ENCODE measurements at regions not wholly inside any gene's neighbourhood (a gene's known extent, or its start where the extent isn't known, plus 50 kb on each side); places are given as distances from the start of the nearest gene placed in this dataset.

DNA sequence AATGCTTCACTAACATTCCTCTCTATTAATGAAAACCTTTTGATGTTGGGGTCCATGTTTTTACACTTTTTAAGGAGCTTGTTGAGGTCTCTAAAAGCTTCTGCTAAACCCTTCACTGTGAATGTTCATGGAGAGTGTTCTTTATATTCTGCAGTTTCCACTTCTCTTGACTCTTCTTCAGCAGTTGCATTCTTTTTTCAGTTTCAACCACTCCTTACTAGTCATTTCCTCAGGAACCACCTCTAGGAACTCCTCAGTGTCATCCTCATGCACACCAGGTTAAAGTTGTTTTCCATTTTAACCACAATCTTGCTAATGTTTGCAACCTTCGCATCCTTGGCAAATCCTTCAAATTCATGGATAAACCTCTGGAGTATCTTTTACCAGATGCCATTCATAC lies 821.6 kb downstream of the ANKRD7 start:
- Histone ChIP-seq H4K20me1 (ENCODE audit: control insufficient read depth, insufficient read depth) (no peaks in the 10 kb centered on the region), H3K27me3 (replicated peaks in 1 of 2; ENCODE audit: control insufficient read depth in 2 of 2, insufficient read depth in 2 of 2, low read length in 1 of 2) (no peaks in the 10 kb centered on the region), H3K9me3 (replicated peaks; ENCODE audit: control insufficient read depth, insufficient read depth, low read length) (no peaks in the 10 kb centered on the region), H3K36me3 (ENCODE audit: control insufficient read depth in 2 of 2, insufficient read depth in 2 of 2, low read length in 1 of 2) (no peaks in the 10 kb centered on the region), H3K4me1 (ENCODE audit: control insufficient read depth, insufficient read depth, low read length) (no peaks in the 10 kb centered on the region), H3K4me2 (ENCODE audit: control insufficient read depth, insufficient read depth) (no peak overlapping the region), H3K9ac (ENCODE audit: control insufficient read depth, insufficient read depth, low read length) (no peak overlapping the region), H2AFZ (ENCODE audit: control insufficient read depth, low read depth, low read length) (no peak overlapping the region), H3K4me3 (no peak overlapping the region), H3K27ac (ENCODE audit: control insufficient read depth, insufficient read depth) (no peak overlapping the region), H3K79me2 (ENCODE audit: control insufficient read depth, insufficient read depth, low read length) (no peaks in the 10 kb centered on the region)
- intact Hi-C loops (cut with micrococcal nuclease; ENCODE audit: unreplicated experiment) (no loop called here), in situ Hi-C loops (cut with MboI) (no loop called here)
- 55% methylated on average over 1 of the region's 1 CpG for WGBS (ENCODE audit: insufficient coverage, insufficient replicate concordance, low lambda C conversion rate, missing lambda C conversion rate)
- no TSS peak for BruUV-seq (replicated peaks)
- ATAC-seq (no peak), DNase-seq (ENCODE audit: low read depth, low spot score) (no peak), FAIRE-seq (no peak)
- CTCF ChIA-PET = no interaction called here
- SMC1A ChIA-PET (ENCODE audit: uncharacterized antibody, unreplicated experiment) = no interaction called here
- RAD21 ChIA-PET (ENCODE audit: unreplicated experiment) = no interaction called here
- POLR2A ChIA-PET = no interaction called here
- TF ChIP-seq CBFB (IDR thresholded peaks at IDR 0.05; ENCODE audit: low read depth) (no peak), ZNF622 (IDR thresholded peaks at IDR 0.05) (no peak), MXI1 (IDR thresholded peaks at IDR 0.05; ENCODE audit: low read depth, low read length) (no peak), HDAC6 (IDR thresholded peaks at IDR 0.05; ENCODE audit: unreplicated experiment) (no peak), SPI1 (IDR thresholded peaks at IDR 0.05; ENCODE audit: borderline replicate concordance, insufficient read depth, low read depth, low read length) (no peak), ZBTB40 (IDR thresholded peaks at IDR 0.05; ENCODE audit: borderline replicate concordance) (no peak), RCOR1 (conservative IDR thresholded peaks at IDR 0.05; ENCODE audit: low read depth, low read length) (no peak), ZNF274 (IDR thresholded peaks at IDR 0.05; ENCODE audit: insufficient read depth, insufficient read length) (no peak), IRF5 (IDR thresholded peaks at IDR 0.05; ENCODE audit: borderline replicate concordance) (no peak), YY1 (IDR thresholded peaks at IDR 0.05; ENCODE audit: low read depth, low read length) (no peak), IKZF2 (IDR thresholded peaks at IDR 0.05) (no peak), SMARCA5 (IDR thresholded peaks at IDR 0.05) (no peak), NR2C1 (IDR thresholded peaks at IDR 0.05) (no peak), KAT2A (conservative IDR thresholded peaks at IDR 0.05; ENCODE audit: control insufficient read depth, low read depth, low read length) (no peak)
- TF ChIP-seq, protein P1, sequence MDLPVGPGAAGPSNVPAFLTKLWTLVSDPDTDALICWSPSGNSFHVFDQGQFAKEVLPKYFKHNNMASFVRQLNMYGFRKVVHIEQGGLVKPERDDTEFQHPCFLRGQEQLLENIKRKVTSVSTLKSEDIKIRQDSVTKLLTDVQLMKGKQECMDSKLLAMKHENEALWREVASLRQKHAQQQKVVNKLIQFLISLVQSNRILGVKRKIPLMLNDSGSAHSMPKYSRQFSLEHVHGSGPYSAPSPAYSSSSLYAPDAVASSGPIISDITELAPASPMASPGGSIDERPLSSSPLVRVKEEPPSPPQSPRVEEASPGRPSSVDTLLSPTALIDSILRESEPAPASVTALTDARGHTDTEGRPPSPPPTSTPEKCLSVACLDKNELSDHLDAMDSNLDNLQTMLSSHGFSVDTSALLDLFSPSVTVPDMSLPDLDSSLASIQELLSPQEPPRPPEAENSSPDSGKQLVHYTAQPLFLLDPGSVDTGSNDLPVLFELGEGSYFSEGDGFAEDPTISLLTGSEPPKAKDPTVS (IDR thresholded peaks at IDR 0.05; ENCODE audit: low read depth, low read length) = no peak
- TF ChIP-seq, protein P2, sequence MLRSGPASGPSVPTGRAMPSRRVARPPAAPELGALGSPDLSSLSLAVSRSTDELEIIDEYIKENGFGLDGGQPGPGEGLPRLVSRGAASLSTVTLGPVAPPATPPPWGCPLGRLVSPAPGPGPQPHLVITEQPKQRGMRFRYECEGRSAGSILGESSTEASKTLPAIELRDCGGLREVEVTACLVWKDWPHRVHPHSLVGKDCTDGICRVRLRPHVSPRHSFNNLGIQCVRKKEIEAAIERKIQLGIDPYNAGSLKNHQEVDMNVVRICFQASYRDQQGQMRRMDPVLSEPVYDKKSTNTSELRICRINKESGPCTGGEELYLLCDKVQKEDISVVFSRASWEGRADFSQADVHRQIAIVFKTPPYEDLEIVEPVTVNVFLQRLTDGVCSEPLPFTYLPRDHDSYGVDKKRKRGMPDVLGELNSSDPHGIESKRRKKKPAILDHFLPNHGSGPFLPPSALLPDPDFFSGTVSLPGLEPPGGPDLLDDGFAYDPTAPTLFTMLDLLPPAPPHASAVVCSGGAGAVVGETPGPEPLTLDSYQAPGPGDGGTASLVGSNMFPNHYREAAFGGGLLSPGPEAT (IDR thresholded peaks at IDR 0.05; ENCODE audit: low read depth) = no peak
